ENCODE measurements at regions not wholly inside any gene's neighbourhood (a gene's known extent, or its start where the extent isn't known, plus 50 kb on each side); places are given as distances from the start of the nearest gene placed in this dataset.

GRCh38 chr2:129062146-129062912, 743.7 kb upstream of the HS6ST1 start:
- no peak for DNase-seq

GRCh38 chr2:129067070-129067469, 748.4 kb upstream of the HS6ST1 start:
- DNase-seq: no peak

- DNase-seq: no peak
These were observed 749.3 kb upstream of the HS6ST1 start for GRCh38 chr2:129067953-129068352.

- DNase-seq: no peak
These were observed 749.9 kb upstream of the HS6ST1 start for GRCh38 chr2:129068543-129068942.

- no peak for DNase-seq
These were observed 751.4 kb upstream of the HS6ST1 start for GRCh38 chr2:129069875-129070594.

- no peak for DNase-seq
These were observed 752.0 kb upstream of the HS6ST1 start for GRCh38 chr2:129070663-129071062.

- no peak for DNase-seq
These were observed 752.9 kb upstream of the HS6ST1 start for GRCh38 chr2:129071531-129071930.

- DNase-seq: no peak
These were observed 755.7 kb upstream of the HS6ST1 start for GRCh38 chr2:129074298-129074920.

- no peak for DNase-seq
These were observed 759.9 kb upstream of the HS6ST1 start for GRCh38 chr2:129078548-129078947.

- DNase-seq: no peak
These were observed 762.2 kb upstream of the HS6ST1 start for GRCh38 chr2:129080715-129081476.

- DNase-seq: no peak
These were observed 766.7 kb upstream of the HS6ST1 start for GRCh38 chr2:129085386-129085785.

GRCh38 chr2:129087133-129087813, 768.6 kb upstream of the HS6ST1 start:
- DNase-seq: no peak

GRCh38 chr2:129091620-129092019, 773.0 kb upstream of the HS6ST1 start:
- no peak for DNase-seq

- DNase-seq: no peak
These were observed 774.3 kb upstream of the HS6ST1 start for GRCh38 chr2:129092956-129093355.

GRCh38 chr2:129101186-129101585, 782.5 kb upstream of the HS6ST1 start:
- no peak for DNase-seq

- DNase-seq: no peak
These were observed 785.5 kb upstream of the HS6ST1 start for GRCh38 chr2:129103936-129104878.

GRCh38 chr2:129112181-129112580, 793.5 kb upstream of the HS6ST1 start:
- DNase-seq: no peak

- DNase-seq: no peak
These were observed 795.1 kb upstream of the HS6ST1 start for GRCh38 chr2:129113776-129114175.

GRCh38 chr2:129117434-129117833, 798.8 kb upstream of the HS6ST1 start:
- DNase-seq: no peak

GRCh38 chr2:129118296-129118695, 799.6 kb upstream of the HS6ST1 start:
- DNase-seq: no peak

GRCh38 chr2:129129087-129129486, 810.4 kb upstream of the HS6ST1 start:
- no peak for DNase-seq

Measured in AML-193 (cell line).